Uterus (tissue), 2 donors: ENCODE measurements at regions not wholly inside any gene's neighbourhood (a gene's known extent, or its start where the extent isn't known, plus 50 kb on each side); places are given as distances from the start of the nearest gene placed in this dataset.

ENCODE experiments used
- CTCF ChIP-seq, 4 experiments: fragments of 200-600 bp in 2 of 4; fragments of 450-650 bp in 2 of 4; sonication (generic) in 2 of 4; IDR thresholded peaks; one replicate each; pipeline ENCODE4 v1.5.1; 2016 to 2019; ENCODE audit warnings: antibody characterized with exemption in 4 of 4, mild to moderate bottlenecking in 2 of 4, moderate library complexity in 1 of 4
- POLR2A ChIP-seq, 2 donors: fragments of 450-650 bp; IDR thresholded peaks; one replicate each; pipeline ENCODE4 v1.6.1; 2016; ENCODE audit warnings: antibody characterized with exemption in 2 of 2, mild to moderate bottlenecking in 1 of 2, moderate library complexity in 1 of 2

GRCh38 chr14:45798659-45799058, 545.7 kb upstream of the MIS18BP1 start:
- no peak for TF ChIP-seq CTCF (IDR thresholded peaks at IDR 0.05)
- no peak for TF ChIP-seq POLR2A (IDR thresholded peaks at IDR 0.05)
